Right renal pelvis (tissue), 4 donors: ENCODE measurements at regions not wholly inside any gene's neighbourhood (a gene's known extent, or its start where the extent isn't known, plus 50 kb on each side); places are given as distances from the start of the nearest gene placed in this dataset.

Experiments used
- DNase-seq, 4 donors: peaks; one replicate each; pipeline ENCODE4 v3.0.0-alpha.2; 2013; ENCODE audit warnings: low read depth in 4 of 4, low spot score in 3 of 4, missing footprints in 1 of 4

- DNase-seq = no peak
Observed at GRCh38 chr14:82112210-82112839, 578.7 kb upstream of the SEL1L start.

DNA sequence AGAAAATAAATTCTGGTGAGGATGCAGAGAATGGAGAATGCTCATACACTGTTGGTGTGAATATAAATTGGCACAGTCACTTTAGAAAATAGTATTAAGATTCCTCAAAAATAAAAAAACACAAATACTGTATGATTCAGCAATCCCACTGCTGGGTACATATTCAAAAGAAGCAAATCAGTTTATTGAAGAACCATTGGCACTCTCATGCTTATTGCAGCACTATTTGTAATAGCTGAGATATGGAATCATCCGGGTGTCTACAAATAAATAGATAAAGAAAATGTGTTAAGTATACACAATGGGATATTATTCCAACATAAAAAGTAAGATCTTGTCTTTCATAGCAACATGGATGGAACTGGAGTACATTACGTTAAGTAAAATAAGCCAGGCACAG, 579.4 kb upstream of the SEL1L start:
- DNase-seq = no peak

DNA sequence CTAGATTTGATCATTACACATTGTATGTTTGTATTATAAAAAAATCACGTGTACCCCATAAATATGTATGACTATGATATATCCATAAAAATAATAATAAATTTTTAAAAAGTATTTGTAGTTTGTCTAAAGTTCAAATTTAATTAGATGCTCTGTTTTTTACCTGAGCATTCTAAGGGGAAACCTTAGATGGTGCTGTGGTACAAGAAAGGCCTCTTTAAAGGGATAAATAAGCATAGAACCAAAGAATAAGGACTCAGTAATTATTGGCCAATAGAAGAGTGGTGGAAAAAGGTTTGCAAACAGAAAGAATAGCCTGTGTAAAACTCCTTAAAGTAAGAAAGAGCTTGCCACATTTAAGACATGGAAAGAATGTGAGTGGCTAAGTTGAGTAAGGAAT, 580.1 kb upstream of the SEL1L start:
- no peak for DNase-seq

- DNase-seq = no peak
Observed at GRCh38 chr14:82116721-82117120, 583.1 kb upstream of the SEL1L start.

GRCh38 chr14:82122655-82123054, 589.0 kb upstream of the SEL1L start:
- no peak for DNase-seq

GRCh38 chr14:82124511-82124910, 590.9 kb upstream of the SEL1L start:
- DNase-seq = no peak

DNA sequence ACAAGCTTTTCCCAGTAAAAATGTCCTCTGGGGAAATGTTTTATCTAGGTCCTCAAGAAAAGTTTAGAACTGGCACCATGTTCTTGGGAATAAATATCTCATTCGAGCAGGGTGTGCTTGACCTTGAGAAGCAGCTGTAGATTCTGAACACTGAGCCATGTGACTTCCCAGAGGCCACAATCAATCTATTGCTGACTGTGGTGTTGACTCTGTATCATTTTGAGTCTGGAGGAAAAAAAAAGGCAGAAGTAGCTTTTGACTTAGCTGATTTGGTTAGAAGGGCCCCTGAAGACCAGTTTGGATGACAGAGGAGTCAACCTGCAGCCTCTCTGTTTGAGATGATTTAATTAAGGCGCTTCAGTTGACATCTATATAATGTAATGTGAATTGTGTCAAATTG, 592.4 kb upstream of the SEL1L start:
- no peak for DNase-seq

- no peak for DNase-seq
Observed at GRCh38 chr14:82134411-82134810, 600.8 kb upstream of the SEL1L start.

DNA sequence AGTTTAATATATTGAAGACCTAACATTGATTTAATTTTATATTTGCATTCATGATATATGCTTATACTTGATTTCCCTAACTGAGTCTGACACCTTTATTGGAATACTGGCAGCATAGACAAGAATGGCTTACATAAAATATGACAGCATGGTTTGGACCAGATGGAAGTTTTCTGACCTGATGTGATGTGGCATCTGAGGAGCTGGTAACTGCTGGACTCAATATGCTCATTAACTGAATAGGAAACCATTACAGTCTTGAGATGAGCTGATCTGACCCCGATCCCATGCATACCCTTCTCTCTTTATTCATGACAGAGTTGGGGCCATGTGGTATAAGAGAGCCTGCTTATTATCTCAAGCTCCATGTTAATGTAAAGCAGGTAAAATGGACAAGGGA, 604.8 kb upstream of the SEL1L start:
- DNase-seq = no peak

DNA sequence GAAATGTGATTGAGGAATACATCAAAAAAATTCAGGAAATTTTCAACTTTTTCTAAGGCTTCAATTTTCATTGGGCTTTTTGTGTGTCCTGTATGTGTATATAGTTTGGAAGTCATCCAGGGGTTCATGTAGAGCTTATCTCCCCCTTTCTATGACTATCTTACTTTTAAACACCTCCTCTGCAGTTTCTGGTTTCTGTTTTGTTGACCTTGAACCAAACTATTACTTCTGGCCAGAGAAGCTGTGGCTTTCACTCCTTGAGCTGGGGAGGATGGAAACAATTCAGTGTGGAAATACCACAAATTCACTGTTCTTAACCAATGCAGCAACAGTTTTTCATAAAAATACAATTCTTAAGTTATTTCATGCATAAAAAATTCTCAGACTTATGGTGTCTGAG, 613.2 kb upstream of the SEL1L start:
- no peak for DNase-seq

- DNase-seq = no peak
Observed at GRCh38 chr14:82153689-82154088, 620.0 kb upstream of the SEL1L start.

DNA sequence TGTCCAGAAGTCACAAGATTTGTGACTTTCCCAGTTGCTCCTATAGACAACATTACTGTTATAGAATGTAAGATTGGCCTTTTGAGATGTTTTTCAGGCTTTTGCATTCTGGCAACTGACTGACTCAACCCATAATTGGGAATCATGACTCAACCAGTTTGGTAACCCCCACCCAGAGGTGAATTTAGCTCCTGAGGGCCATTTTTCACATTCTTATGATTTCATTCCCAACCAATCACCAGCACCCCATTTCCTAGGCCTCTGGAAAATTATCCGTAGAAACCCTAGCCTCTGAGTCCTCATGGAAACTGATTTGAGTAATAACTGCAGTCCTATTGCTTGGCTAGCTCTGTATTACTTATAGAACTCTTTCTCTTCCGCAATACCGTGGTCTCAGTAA, 626.0 kb upstream of the SEL1L start:
- DNase-seq = no peak

GRCh38 chr14:82180139-82180538, 646.5 kb upstream of the SEL1L start:
- DNase-seq = no peak

GRCh38 chr14:82182646-82183045, 649.0 kb upstream of the SEL1L start:
- no peak for DNase-seq

DNA sequence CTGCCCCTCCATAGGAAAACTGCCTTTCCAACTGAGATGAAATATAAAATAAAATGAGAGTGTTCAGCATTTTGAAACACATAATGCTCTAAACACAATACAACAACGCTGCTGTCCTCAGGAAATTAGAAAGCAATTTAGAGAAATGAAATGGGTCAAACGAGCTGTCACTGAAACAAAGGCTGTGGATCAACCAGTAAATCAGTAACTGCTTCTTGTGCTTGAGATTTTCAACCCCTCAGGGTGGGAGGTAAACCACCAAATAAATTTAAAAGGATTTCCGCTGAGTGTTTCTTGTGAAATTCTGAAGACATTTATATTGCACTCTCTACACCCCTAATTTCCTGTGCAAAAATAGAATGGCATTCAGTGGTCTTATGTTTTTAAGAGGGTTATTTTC, 657.1 kb upstream of the SEL1L start:
- peak in 1 of 4 donors; percentile 28 for DNase-seq

DNA sequence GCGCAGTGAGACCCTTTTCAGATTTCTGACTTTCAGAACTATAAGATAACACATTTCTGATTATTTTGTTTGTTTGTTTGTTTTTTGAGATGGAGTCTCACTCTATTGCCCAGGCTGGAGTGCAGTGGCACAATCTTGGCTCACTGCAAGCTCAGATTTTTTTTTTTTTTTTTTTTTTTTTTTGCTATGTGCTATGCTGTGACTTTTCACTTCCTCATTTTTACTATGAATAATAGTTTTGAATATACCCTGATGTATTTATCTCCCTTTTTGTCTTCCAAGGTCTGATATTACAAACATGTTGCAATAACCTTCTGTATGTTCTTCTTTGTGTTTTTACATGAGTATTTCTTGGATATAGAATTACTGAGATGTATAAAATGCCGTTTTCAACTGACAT, 658.7 kb upstream of the SEL1L start:
- DNase-seq = no peak

DNA sequence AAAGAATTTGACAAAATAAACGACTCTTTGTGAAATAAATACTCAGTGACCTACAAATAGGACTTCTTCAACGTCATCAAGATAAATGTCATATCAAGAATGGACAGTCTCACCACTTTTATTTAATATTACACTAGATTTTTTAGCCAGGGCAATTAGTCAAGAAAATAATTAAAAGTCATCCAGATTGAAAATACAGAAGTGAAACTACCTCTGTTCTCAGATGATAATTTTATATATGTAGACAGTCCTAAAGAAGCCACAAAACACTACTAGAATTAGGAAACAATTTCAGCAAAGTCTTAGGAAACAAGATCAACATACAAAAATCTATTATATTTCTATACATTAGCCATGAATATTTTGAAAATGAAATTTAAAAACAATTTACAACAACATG, 689.6 kb upstream of the SEL1L start:
- no peak for DNase-seq

DNA sequence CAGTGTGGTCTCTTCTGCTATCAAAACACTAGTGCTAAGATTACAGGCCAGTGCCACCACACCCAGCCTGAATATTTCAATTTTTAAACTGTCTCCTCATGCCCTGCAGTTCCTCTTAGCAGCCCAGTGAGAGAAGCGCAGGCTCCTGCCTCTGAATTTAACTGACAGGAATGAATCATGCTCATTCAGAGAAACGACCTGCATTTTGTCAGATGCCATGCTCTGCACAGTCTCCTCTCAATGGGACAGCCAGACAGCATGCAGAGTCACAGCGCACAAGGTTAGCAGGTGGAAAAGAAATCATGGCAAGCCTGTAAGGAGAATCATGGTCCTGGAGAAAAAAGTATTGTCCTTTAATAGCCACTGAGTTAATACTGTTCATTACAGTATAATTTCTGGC, 691.0 kb upstream of the SEL1L start:
- DNase-seq = no peak

DNA sequence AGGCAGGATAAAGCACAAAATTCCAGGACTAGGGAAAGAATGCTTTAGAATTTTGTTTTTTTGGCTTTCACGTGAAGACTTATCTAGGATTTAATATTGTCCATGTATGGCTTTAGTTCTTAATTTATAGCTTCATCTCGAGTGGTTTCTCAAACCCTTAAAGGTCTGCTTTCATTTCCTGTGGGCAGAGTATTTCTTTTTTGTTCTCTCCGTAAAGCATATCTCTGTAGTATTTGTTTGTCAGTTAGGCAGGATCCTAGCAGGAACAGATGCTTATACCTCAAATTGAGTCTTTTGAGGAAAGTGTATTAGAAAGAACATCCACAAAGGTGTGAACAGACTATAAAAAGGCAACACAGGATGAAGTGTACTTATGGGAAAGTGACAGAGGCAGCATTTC, 697.1 kb upstream of the SEL1L start:
- no peak for DNase-seq

- peak in 2 of 4 donors; percentile 13 to 19 for DNase-seq
Observed at GRCh38 chr14:82238649-82239048, 705.0 kb upstream of the SEL1L start.

DNA sequence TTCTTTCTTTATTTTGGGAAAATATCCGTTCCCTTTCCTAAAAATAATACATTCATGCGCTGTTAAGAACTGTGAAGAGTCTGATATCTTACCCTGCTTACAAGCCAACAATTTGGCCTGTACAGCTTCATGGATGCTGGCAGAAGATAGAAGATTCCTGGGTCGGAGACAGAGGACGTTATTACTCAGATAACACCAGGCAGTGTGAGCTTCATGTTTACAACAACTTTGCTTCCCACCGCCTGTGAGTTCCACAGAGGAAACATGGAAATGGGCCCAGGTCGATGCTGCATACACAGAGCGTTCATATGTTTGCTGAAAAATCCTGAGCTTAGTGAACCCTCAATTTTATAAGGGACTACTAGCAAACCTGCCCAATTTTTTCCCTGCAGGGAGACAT, 705.6 kb upstream of the SEL1L start:
- no peak for DNase-seq

GRCh38 chr14:82244791-82245190, 711.1 kb upstream of the SEL1L start:
- DNase-seq = no peak

DNA sequence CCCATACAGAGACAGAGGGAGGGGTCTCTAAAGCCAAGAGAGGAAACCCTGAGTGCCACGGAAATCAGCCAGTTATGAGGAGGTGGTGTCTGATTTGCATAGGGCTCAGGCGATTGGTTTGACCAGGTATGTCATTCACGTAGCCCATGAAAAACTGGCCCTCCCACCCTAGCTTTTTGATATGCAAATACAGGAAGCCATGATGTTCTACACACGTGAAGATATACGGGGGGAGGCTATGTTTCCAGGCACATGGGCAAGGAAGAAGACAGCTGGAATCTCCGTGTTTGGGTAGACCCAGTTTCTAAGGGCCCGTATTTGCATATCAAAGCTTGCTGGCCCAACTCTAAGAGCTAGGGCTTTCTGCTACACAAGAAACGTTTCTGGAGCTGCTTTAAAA, 717.8 kb upstream of the SEL1L start:
- no peak for DNase-seq
